ENCODE measurements at regions not wholly inside any gene's neighbourhood (a gene's known extent, or its start where the extent isn't known, plus 50 kb on each side); places are given as distances from the start of the nearest gene placed in this dataset.

- TF ChIP-seq L3MBTL2 (conservative IDR thresholded peaks at IDR 0.05) (no peak), PKNOX1 (IDR thresholded peaks at IDR 0.05) (no peak), NFRKB (IDR thresholded peaks at IDR 0.05) (no peak), FOXA1 (IDR thresholded peaks at IDR 0.05) (no peak), TARDBP (IDR thresholded peaks at IDR 0.05) (no peak), SUZ12 (IDR thresholded peaks at IDR 0.05) (no peak), BHLHE40 (IDR thresholded peaks at IDR 0.05; ENCODE audit: borderline replicate concordance) (no peak)
Measured at GRCh38 chr1:98201666-98202081, 280.8 kb upstream of the DPYD start.
